CD8-positive, alpha-beta memory T cell (primary cell): ENCODE measurements at regions not wholly inside any gene's neighbourhood (a gene's known extent, or its start where the extent isn't known, plus 50 kb on each side); places are given as distances from the start of the nearest gene placed in this dataset.
"Not testable (repeated sequence)": the region's sequence is repeated elsewhere in the genome, so short reads cannot be mapped to it uniquely, and the experiment has no call there.

Experiments used
- CTCF ChIA-PET: fragments of 350-600 bp; sonication (Branson Sonifier 250); formaldehyde crosslinking; loops from one replicate; lab custom pipeline; 2021; ENCODE audit warnings: antibody characterized with exemption; lab: Charles Lee
- POLR2A ChIA-PET: fragments of 350-600 bp; sonication (Branson Sonifier 250); formaldehyde crosslinking; loops from one replicate; lab custom pipeline; 2021; ENCODE audit warnings: antibody characterized with exemption; lab: Charles Lee
- DNase-seq, 5 donors: peaks; one replicate each; pipeline versions ENCODE4 v3.0.0 to v3.0.0-alpha.2; 2020 to 2022; ENCODE audit warnings: mixed read lengths in 1 of 5
- H3K27ac ChIP-seq: one replicate; pipeline ENCODE4 v1.7.0; 2013; ENCODE audit warnings: low read depth, mild to moderate bottlenecking, low read length, moderate library complexity
- H3K27me3 ChIP-seq: 2 replicates; pipeline ENCODE4 v1.7.0; 2013; ENCODE audit warnings: low read length, mild to moderate bottlenecking; ENCODE audit not compliant: insufficient read depth, poor library complexity, severe bottlenecking
- H3K36me3 ChIP-seq: 2 replicates; pipeline ENCODE4 v1.7.0; 2013; ENCODE audit warnings: mild to moderate bottlenecking, low read length, moderate library complexity; ENCODE audit not compliant: insufficient read depth
- H3K4me1 ChIP-seq: 2 replicates; pipeline ENCODE4 v1.7.0; 2013; ENCODE audit warnings: mild to moderate bottlenecking, low read length, moderate library complexity; ENCODE audit not compliant: insufficient read depth
- H3K4me3 ChIP-seq: 2 replicates; pipeline ENCODE4 v1.7.0; 2013; ENCODE audit warnings: mild to moderate bottlenecking, low read length
- H3K9me3 ChIP-seq: 2 replicates; pipeline ENCODE4 v1.7.0; 2013; ENCODE audit warnings: mild to moderate bottlenecking, low read length
- H3K27ac Mint-ChIP-seq, 8 donors: one replicate each; pipeline ENCODE4 v1.8.0; 2020 to 2021; ENCODE audit warnings: mixed read lengths in 8 of 8, mild to moderate bottlenecking in 6 of 8, inconsistent platforms in 3 of 8, moderate library complexity in 3 of 8
- H3K27me3 Mint-ChIP-seq, 2 donors: one replicate each; pipeline ENCODE4 v1.8.0; 2020 to 2021; ENCODE audit warnings: mixed read lengths in 2 of 2, mild to moderate bottlenecking in 1 of 2, moderate library complexity in 1 of 2
- H3K36me3 Mint-ChIP-seq, 3 donors: one replicate each; pipeline ENCODE4 v1.8.0; 2020 to 2021; ENCODE audit warnings: mixed read lengths in 3 of 3, inconsistent platforms in 1 of 3, mild to moderate bottlenecking in 1 of 3
- H3K4me1 Mint-ChIP-seq, 3 donors: one replicate each; pipeline ENCODE4 v1.8.0; 2020 to 2021; ENCODE audit warnings: mixed read lengths in 3 of 3, inconsistent platforms in 1 of 3, mild to moderate bottlenecking in 1 of 3
- H3K4me3 Mint-ChIP-seq, 7 donors: one replicate each; pipeline ENCODE4 v1.8.0; 2020 to 2021; ENCODE audit warnings: mixed read lengths in 7 of 7, mild to moderate bottlenecking in 6 of 7, moderate library complexity in 4 of 7, inconsistent platforms in 2 of 7
- H3K9me3 Mint-ChIP-seq, 5 donors: one replicate each; pipeline ENCODE4 v1.8.0; 2020 to 2022; ENCODE audit warnings: mixed read lengths in 5 of 5, mild to moderate bottlenecking in 3 of 5, moderate library complexity in 2 of 5, inconsistent platforms in 1 of 5

DNA sequence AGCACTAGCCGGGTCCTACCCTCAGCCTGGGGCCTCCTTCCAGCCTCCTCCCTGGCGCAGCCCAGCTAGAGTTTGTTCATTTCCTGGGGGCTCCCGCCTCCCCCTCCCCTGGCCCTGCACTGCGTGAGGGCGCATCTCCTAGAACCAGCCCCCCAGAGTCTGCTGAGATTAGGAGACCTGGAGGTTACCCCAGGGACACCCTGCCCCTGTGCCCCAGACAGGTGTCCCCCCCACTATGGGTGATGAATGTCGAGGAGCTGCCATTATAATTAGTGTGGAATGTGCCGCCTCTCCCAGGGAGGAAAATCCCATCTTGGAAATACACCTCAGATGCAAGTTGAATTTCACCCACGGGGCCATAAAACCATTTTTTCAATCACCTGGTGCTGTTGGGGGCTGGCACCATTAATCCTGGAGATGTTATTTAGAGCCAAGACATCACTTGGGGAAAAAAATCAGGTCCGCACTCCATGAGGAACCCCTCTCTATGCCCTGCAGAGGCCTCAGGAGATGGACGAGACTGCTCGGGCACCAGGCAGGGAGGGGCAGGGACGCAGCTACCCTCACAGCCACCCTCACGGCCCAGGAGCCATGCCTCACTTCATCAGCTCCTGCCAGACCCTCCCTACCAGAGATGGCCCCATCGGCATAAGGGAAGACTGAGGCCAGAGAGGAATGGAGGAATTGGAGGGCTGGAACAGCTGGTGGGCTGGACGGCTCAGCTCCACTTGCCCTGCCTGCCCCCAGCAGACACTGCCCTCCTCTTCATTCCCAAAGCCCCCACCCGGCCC is 197.5 kb downstream of the IGLL1 start:
- no peak overlapping the region for H3K4me3 Mint-ChIP-seq
- Histone ChIP-seq H3K27me3 (no peaks in the 10 kb centered on the region), H3K9me3 (no peaks in the 10 kb centered on the region), H3K36me3 (no peaks in the 10 kb centered on the region), H3K27ac (no peak overlapping the region), H3K4me3 (no peak overlapping the region), H3K4me1 (no peaks in the 10 kb centered on the region)
- no peaks in the 10 kb centered on the region for H3K36me3 Mint-ChIP-seq
- ChIA-PET CTCF (interaction anchor here (1.2 kb wide), 1 partner anchor 16 kb away, joined by 3 read pairs; no protein-coding TSS in a partner anchor), POLR2A (no interaction called here)
- H3K27me3 Mint-ChIP-seq = peaks cover 1 to 8% of the 10 kb centered on the region in 2 donors
- no peak for DNase-seq
- H3K9me3 Mint-ChIP-seq = no peaks in the 10 kb centered on the region
- no peaks in the 10 kb centered on the region for H3K4me1 Mint-ChIP-seq
- H3K27ac Mint-ChIP-seq = peak overlapping the region in 1 of 8 donors; percentile 46

DNA sequence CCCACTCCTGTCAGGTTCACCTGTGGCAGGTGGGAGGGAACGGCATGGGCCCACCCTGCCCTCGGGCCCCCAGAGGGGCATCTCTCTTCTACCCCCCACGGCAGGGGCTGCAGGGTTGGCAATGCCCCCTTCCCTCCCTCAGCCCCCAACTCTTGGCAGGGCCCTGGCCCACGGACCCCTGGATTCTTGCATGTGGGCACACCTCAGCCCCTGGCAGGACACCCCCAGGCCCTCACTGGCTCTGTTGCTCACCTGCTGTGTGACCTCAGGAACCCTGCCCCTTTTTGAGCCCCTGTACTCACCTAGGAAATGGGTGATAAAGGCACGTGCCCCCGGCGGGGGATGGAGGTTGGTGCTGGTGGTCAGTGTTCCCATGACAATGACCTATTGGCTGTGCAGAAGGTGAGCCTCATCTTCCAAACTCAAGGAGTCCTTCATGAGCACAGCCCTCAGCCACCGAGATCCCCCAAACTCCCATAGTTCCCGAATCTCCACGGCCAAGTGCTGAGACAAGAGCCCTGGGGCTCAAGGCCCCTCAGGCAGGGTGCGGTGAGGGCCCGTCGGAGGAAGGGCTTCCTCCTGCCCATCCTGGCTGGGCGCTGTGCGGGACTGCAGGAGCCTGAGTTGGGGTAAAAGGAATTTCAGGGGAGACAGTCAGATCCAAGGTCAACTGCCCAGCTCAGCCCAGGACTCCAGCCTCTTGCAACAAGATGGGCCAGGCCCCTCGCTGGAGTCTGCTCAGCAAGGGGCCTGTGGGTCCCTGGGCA is 198.2 kb downstream of the IGLL1 start:
- no peak for DNase-seq
- Histone ChIP-seq H3K9me3 (no peaks in the 10 kb centered on the region), H3K4me1 (no peaks in the 10 kb centered on the region), H3K27ac (no peak overlapping the region), H3K36me3 (no peaks in the 10 kb centered on the region), H3K27me3 (no peaks in the 10 kb centered on the region), H3K4me3 (no peak overlapping the region)
- Mint-ChIP-seq H3K4me3 (no peak overlapping the region), H3K36me3 (no peaks in the 10 kb centered on the region), H3K9me3 (no peaks in the 10 kb centered on the region), H3K27ac (peak overlapping the region in 1 of 8 donors; percentile 38), H3K4me1 (no peaks in the 10 kb centered on the region), H3K27me3 (peaks cover 1 to 11% of the 10 kb centered on the region in 2 donors)
- POLR2A ChIA-PET = no interaction called here
- CTCF ChIA-PET = no interaction called here

DNA sequence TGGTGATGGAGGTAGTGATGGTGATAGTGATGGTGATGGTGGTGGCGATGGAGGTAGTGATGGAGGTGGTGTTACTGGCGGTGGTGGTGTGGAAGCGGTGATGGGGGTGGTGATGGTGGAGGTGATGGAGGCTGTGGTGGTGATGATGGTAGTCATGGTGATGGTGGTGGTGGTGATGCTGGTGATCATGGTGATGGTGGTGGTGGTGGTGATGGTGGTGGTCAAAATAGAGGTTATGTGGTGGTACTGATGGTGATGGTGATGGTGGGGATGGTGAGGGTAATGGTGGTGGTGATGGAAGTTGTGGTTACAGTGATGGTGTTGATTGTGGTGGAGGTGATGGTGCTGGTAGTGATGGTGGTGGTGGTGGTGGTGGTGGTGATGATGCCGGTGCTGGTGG is 199.2 kb downstream of the IGLL1 start:
- Mint-ChIP-seq H3K4me1 (no peaks in the 10 kb centered on the region), H3K27ac (peak overlapping the region in 2 of 8 donors; percentile 28 to 30), H3K4me3 (no peak overlapping the region), H3K36me3 (no peaks in the 10 kb centered on the region), H3K27me3 (peaks cover 1 to 9% of the 10 kb centered on the region in 2 donors), H3K9me3 (no peaks in the 10 kb centered on the region)
- ChIA-PET POLR2A (no interaction called here), CTCF (no interaction called here)
- no peak for DNase-seq
- H3K4me3 ChIP-seq = no peak overlapping the region
- no peaks in the 10 kb centered on the region for H3K36me3 ChIP-seq
- H3K27ac ChIP-seq = no peak overlapping the region
- H3K27me3 ChIP-seq = no peaks in the 10 kb centered on the region
- H3K9me3 ChIP-seq = no peaks in the 10 kb centered on the region
- H3K4me1 ChIP-seq = no peaks in the 10 kb centered on the region

DNA sequence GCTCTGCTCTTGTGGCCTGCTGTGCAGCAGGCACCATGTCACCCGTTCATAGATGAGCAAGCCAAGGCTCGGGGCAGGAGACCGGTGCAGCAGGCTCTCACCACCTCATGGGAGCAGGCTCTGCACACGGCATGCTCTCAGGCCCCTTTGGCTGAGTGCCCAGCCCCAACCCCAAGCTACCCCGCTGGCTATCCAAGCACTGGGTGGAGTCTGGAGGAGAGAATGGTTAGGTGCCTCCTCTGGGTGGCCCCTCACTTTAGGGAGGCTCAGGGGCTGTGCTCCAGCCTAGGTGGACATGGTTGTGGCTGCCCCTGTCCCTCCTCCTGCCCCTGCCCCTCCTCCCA is 199.9 kb downstream of the IGLL1 start:
- DNase-seq = no peak
- H3K27me3 ChIP-seq = no peaks in the 10 kb centered on the region
- H3K36me3 ChIP-seq = no peaks in the 10 kb centered on the region
- H3K4me1 ChIP-seq = no peaks in the 10 kb centered on the region
- Mint-ChIP-seq H3K4me3 (no peak overlapping the region), H3K27ac (no peak overlapping the region), H3K9me3 (no peaks in the 10 kb centered on the region), H3K36me3 (no peaks in the 10 kb centered on the region), H3K4me1 (no peaks in the 10 kb centered on the region), H3K27me3 (peaks cover 1 to 11% of the 10 kb centered on the region in 2 donors)
- ChIA-PET POLR2A (no interaction called here), CTCF (no interaction called here)
- no peak overlapping the region for H3K4me3 ChIP-seq
- H3K9me3 ChIP-seq = no peaks in the 10 kb centered on the region
- no peak overlapping the region for H3K27ac ChIP-seq

DNA sequence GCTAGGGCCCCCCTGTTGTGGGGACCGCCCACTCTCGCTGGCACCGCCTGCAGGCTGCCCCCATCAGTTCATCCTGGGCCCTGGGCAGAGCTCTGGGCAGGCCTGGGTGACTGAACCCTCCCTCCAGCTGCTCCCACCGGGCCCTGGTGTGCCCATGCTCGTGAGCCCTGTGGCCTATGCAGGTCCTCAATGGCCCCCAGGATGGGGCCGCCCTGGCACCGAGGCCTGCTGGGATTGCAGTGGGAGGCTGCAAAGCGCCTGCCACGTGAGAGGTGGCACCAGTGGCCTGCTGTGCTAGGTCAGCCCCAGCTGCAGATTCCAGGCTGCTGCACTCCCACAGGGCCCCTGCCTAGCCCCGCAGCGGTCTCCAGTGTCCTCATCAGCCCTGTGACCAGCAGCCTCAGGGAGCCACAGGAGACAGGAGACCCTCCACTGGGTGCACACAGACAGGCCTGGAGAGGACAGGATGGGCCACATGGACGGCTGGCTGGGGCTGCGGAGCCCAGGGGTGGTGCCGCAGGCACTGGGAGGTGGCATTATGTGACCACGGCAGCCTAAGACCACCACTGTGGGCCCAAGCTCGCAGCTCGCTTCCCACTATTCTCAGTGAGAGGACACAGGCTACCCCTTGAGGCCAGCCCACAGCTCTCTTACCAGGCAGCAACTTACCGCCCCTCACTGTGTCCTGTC is 199.4 kb downstream of the BCR start:
- not testable (repeated sequence) for H3K4me3 Mint-ChIP-seq

DNA sequence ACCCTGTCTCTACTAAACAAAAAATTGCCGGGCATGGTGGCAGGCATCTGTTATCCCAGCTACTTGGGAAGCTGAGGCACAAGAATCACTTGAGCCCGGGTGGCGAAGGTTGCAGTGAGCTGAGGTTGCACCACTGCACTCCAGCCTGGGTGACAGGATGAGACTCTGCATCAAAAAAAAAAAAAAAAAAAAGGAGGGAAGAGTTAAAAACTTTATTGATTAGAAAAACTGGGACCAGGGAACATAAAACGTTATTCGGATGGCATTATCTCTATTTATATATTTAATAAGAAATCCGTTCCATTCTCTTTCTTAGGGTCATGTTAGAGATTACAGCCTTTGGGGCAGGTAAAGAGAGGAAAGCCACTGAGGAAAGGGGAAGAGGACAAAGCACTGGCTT is 197.5 kb downstream of the BCR start:
- Mint-ChIP-seq H3K36me3 (no peaks in the 10 kb centered on the region), H3K4me3 (no peak overlapping the region), H3K9me3 (no peaks in the 10 kb centered on the region), H3K4me1 (no peaks in the 10 kb centered on the region), H3K27me3 (peaks cover 0 to 16% of the 10 kb centered on the region in 2 donors), H3K27ac (no peak overlapping the region)
- Histone ChIP-seq H3K4me3 (no peak overlapping the region), H3K9me3 (no peaks in the 10 kb centered on the region), H3K36me3 (no peaks in the 10 kb centered on the region), H3K27ac (no peak overlapping the region), H3K4me1 (no peaks in the 10 kb centered on the region), H3K27me3 (no peaks in the 10 kb centered on the region)
- ChIA-PET CTCF (no interaction called here), POLR2A (no interaction called here)
- DNase-seq = no peak

More for the DNA sequence above, 199.4 kb downstream of the BCR start:
- H3K9me3 Mint-ChIP-seq, H3K27me3 ChIP-seq, H3K4me1 ChIP-seq, POLR2A ChIA-PET, H3K36me3 Mint-ChIP-seq, H3K27ac ChIP-seq, H3K9me3 ChIP-seq, H3K4me1 Mint-ChIP-seq, H3K36me3 ChIP-seq, H3K27ac Mint-ChIP-seq, DNase-seq, H3K4me3 ChIP-seq, CTCF ChIA-PET: not testable (repeated sequence)
- H3K27me3 Mint-ChIP-seq = peaks cover 1 to 15% of the 10 kb centered on the region in 2 donors

DNA sequence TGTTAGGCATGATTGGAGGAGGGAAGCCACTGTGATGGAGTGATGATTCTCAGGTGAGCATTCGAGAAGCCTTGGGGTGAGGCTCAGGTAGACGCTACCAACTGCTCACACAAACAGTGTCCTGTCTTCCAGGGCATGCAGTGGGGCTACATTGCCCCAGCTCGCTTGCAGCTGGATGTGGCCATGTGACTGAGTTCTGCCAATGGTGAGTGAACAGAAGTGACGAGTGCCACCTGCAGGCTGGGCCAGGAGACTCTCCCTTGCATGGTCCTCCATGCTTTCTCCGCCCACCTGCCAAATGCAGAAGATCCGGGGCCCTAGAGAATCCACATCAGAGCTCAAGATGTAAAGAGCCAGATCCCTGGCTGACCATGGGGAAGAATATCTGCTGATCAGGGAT is 195.9 kb downstream of the BCR start:
- Histone ChIP-seq H3K36me3 (no peaks in the 10 kb centered on the region), H3K27ac (no peak overlapping the region), H3K9me3 (no peaks in the 10 kb centered on the region), H3K27me3 (no peaks in the 10 kb centered on the region), H3K4me3 (no peak overlapping the region), H3K4me1 (no peaks in the 10 kb centered on the region)
- no peak for DNase-seq
- Mint-ChIP-seq H3K4me3 (no peak overlapping the region), H3K36me3 (no peaks in the 10 kb centered on the region), H3K27ac (no peak overlapping the region), H3K4me1 (no peaks in the 10 kb centered on the region), H3K9me3 (no peaks in the 10 kb centered on the region), H3K27me3 (peaks cover 0 to 18% of the 10 kb centered on the region in 2 donors)
- CTCF ChIA-PET = interaction anchor here (1.6 kb wide), 1 partner anchor 9 kb away, joined by 6 read pairs; no protein-coding TSS in a partner anchor
- POLR2A ChIA-PET = no interaction called here
